ENCODE measurements at regions not wholly inside any gene's neighbourhood (a gene's known extent, or its start where the extent isn't known, plus 50 kb on each side); places are given as distances from the start of the nearest gene placed in this dataset.

DNA sequence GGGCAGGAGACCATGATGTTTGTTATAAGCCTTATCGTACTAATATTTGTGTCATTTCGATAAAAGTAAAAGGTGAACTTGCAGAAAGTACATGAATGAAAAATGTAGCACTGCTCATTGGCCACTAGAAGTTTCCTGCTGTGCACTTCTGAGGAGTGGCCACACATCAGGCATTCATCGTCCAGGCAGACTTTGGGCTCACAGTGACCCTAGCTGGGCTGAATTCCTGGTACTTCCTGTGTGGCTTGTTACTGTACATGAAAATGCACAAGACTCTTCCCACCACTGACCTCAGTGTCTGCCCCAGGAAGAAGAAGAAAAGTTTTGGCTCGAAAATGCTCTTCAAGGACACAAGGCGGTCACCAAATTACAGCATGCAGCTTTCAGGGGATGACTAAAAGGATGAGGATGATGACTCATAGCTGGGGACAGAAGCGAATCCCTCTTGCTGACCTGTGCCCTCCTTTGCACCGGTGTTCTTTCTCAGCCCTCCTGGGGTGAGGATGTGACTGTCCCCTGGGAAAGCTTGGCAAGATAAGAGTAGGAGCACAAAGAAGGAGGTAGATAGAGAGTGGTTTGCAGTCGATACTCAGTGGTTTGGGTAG, 252.4 kb upstream of the KAZN start:
- TF ChIP-seq MAFK (conservative IDR thresholded peaks at IDR 0.05 in 1 of 2, IDR thresholded peaks at IDR 0.05 in 1 of 2; ENCODE audit: low read length in 2 of 2) (no peak), ZNF296 (CRISPR knock-in tag; conservative IDR thresholded peaks at IDR 0.05) (no peak), RFX5 (IDR thresholded peaks at IDR 0.05; ENCODE audit: low read depth, low read length) (no peak), SMC3 (IDR thresholded peaks at IDR 0.05; ENCODE audit: low read length) (no peak), U2AF1 (optimal IDR thresholded peaks at IDR 0.05; ENCODE audit: low read depth, low read length) (no peak), REPIN1 (CRISPR knock-in tag; IDR thresholded peaks at IDR 0.05; ENCODE audit: borderline replicate concordance, low read depth) (no peak), ZFP36L2 (CRISPR knock-in tag; IDR thresholded peaks at IDR 0.05) (no peak), ZNF274 (CRISPR knock-in tag; IDR thresholded peaks at IDR 0.05) (no peak)
- TF ChIP-seq, protein P1, sequence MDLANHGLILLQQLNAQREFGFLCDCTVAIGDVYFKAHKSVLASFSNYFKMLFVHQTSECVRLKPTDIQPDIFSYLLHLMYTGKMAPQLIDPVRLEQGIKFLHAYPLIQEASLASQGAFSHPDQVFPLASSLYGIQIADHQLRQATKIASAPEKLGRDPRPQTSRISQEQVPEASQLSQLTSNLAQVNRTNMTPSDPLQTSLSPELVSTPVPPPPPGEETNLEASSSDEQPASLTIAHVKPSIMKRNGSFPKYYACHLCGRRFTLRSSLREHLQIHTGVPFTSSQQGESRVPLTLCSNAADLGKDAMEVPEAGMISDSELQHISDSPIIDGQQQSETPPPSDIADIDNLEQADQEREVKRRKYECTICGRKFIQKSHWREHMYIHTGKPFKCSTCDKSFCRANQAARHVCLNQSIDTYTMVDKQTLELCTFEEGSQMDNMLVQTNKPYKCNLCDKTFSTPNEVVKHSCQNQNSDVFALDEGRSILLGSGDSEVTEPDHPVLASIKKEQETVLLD (CRISPR knock-in tag; IDR thresholded peaks at IDR 0.05; ENCODE audit: low read depth): no peak
- TF ChIP-seq, protein P2, sequence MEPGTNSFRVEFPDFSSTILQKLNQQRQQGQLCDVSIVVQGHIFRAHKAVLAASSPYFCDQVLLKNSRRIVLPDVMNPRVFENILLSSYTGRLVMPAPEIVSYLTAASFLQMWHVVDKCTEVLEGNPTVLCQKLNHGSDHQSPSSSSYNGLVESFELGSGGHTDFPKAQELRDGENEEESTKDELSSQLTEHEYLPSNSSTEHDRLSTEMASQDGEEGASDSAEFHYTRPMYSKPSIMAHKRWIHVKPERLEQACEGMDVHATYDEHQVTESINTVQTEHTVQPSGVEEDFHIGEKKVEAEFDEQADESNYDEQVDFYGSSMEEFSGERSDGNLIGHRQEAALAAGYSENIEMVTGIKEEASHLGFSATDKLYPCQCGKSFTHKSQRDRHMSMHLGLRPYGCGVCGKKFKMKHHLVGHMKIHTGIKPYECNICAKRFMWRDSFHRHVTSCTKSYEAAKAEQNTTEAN (CRISPR knock-in tag; conservative IDR thresholded peaks at IDR 0.05): no peak
- TF ChIP-seq, protein P3, sequence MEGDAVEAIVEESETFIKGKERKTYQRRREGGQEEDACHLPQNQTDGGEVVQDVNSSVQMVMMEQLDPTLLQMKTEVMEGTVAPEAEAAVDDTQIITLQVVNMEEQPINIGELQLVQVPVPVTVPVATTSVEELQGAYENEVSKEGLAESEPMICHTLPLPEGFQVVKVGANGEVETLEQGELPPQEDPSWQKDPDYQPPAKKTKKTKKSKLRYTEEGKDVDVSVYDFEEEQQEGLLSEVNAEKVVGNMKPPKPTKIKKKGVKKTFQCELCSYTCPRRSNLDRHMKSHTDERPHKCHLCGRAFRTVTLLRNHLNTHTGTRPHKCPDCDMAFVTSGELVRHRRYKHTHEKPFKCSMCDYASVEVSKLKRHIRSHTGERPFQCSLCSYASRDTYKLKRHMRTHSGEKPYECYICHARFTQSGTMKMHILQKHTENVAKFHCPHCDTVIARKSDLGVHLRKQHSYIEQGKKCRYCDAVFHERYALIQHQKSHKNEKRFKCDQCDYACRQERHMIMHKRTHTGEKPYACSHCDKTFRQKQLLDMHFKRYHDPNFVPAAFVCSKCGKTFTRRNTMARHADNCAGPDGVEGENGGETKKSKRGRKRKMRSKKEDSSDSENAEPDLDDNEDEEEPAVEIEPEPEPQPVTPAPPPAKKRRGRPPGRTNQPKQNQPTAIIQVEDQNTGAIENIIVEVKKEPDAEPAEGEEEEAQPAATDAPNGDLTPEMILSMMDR (CRISPR knock-in tag; IDR thresholded peaks at IDR 0.05): no peak
- TF ChIP-seq, protein P4, sequence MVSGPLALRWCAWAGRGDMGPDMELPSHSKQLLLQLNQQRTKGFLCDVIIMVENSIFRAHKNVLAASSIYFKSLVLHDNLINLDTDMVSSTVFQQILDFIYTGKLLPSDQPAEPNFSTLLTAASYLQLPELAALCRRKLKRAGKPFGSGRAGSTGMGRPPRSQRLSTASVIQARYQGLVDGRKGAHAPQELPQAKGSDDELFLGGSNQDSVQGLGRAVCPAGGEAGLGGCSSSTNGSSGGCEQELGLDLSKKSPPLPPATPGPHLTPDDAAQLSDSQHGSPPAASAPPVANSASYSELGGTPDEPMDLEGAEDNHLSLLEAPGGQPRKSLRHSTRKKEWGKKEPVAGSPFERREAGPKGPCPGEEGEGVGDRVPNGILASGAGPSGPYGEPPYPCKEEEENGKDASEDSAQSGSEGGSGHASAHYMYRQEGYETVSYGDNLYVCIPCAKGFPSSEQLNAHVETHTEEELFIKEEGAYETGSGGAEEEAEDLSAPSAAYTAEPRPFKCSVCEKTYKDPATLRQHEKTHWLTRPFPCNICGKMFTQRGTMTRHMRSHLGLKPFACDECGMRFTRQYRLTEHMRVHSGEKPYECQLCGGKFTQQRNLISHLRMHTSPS (CRISPR knock-in tag; IDR thresholded peaks at IDR 0.05; ENCODE audit: low read depth): no peak
- TF ChIP-seq, protein P5, sequence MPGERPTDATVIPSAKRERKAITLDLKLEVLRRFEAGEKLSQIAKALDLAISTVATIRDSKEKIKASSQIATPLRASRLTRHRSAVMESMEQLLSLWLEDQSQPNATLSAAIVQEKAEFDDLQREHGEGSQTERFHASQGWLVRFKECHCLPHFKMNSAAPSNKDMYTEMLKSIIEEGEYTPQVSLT (CRISPR knock-in tag; IDR thresholded peaks at IDR 0.05; ENCODE audit: borderline replicate concordance, low read depth): no peak
- TF ChIP-seq, protein P6, sequence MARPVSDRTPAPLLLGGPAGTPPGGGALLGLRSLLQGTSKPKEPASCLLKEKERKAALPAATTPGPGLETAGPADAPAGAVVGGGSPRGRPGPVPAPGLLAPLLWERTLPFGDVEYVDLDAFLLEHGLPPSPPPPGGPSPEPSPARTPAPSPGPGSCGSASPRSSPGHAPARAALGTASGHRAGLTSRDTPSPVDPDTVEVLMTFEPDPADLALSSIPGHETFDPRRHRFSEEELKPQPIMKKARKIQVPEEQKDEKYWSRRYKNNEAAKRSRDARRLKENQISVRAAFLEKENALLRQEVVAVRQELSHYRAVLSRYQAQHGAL (CRISPR knock-in tag; IDR thresholded peaks at IDR 0.05; ENCODE audit: not compliant biosample characterization): no peak
